HG03354 (cell line): ENCODE measurements at regions not wholly inside any gene's neighbourhood (a gene's known extent, or its start where the extent isn't known, plus 50 kb on each side); places are given as distances from the start of the nearest gene placed in this dataset.
"Not testable (repeated sequence)": the region's sequence is repeated elsewhere in the genome, so short reads cannot be mapped to it uniquely, and the experiment has no call there.

Experiments used
- ATAC-seq: cut with Tn5 transposase; IDR thresholded peaks from one replicate; pipeline ENCODE4 v1.9.1; 2021; ENCODE audit warnings: mild to moderate bottlenecking; ENCODE audit not compliant: unreplicated experiment, poor library complexity, severe bottlenecking

DNA sequence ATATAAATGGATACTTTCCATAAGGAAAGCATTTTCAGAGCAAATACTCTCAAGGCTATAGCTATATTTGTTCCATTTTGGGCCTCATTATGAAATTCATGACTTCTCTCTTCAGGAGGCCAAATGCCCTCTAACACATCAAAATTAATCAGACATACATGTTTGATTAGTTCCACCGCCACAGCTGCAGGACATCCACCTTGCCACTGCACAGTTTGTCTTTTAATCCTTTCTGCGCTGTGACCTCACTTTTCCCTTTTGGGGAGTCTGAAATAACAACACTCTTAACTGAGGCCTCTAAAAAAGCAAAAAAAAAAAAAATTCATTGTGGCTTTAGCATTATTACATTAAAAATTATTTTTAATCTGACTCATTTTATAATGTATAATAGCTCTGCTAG is 279.1 kb upstream of the CDH12 start:
- no peak for ATAC-seq

DNA sequence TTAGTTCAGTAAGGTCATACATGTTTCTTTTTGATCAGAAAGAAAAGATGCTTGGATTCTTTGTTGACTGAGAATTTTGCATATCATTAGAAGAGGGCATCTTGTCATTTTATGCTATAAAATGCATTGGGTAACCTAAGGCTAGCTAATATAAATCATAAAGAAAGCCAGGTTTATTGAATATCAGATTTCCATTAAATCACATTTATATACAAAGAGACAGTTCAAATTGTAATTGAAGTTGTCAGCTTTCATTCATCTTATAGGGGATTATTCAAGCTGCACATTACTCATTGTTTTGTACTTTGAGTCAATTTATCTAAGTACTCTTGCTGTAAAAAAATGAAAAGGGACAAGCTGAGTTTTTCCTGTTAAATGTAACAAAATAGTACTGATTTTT is 259.1 kb upstream of the CDH12 start:
- ATAC-seq = no peak

DNA sequence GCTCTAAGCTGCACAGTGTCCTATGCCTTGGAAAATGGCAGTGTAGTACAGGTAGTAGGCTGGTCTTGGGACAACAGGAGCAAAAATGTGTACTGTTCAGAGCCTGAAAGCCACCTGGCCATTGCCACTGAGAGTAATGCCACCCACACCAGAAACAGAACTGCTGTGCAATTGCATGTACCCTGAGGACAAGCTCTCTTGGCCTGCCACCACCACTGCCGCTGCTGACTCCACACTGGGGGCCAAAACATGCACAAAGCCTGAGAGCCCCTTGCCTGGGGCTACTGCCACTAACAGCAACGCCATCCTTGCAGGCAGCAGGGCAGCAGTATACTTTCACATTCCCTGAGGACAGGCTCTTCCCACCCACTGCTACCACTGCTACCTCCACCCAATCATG is 251.9 kb upstream of the CDH12 start:
- ATAC-seq = no peak

DNA sequence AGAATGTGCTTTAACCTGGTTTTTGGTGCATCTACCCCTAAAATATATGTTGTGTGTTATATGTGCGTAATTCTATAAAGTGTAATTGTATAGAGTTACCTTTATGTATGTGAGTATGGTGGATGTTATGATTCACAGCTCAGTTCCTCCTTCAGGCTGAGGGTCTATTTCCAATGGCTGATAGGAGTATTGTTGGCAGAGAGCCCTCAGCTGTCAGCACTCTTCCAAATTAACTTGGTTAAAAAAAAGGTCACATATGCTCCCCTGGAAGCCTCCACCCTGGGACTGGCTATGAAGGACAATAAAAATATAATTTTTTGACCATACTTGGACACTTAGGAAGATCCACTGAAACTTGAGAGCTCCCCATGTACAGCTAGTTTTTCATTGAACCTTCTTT is 250.4 kb upstream of the CDH12 start:
- ATAC-seq = no peak

DNA sequence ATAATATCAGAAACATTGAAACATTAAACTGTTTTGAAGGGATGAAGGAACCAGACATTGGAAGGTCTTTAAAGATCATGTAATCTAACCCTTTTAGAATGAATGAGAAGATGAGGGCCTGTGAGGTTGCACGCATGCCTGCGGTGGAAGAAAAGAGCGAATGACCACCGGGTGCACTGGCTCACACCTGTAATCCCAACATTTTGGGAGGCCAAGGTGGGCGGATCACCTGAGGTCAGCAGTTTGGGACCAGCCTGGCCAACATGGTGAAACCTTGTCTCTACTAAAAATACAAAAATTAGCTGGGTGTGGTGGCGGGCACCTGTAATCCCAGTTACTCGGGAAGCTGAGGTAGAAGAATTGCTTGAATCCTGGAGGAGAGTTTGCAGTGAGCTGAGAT is 242.3 kb upstream of the CDH12 start:
- ATAC-seq = not testable (repeated sequence)

DNA sequence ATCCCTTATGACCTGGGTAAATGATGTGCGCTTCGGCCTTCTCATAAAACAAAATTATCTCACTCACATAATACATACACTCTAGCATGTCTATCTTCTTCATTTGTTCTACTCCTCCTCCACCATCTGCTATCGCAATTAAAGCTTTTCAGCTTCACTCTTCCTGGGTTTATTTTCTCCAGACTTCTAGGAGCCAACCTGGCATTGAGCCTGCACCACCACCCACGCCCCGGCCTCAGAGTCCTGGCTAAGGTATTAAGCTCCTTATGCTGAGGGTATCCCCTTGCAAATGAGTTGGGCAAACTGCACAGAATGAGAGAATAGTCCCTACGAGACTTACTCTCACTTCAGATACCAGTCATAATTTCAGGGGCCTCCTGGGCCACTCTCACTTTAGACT is 236.1 kb upstream of the CDH12 start:
- no peak for ATAC-seq

DNA sequence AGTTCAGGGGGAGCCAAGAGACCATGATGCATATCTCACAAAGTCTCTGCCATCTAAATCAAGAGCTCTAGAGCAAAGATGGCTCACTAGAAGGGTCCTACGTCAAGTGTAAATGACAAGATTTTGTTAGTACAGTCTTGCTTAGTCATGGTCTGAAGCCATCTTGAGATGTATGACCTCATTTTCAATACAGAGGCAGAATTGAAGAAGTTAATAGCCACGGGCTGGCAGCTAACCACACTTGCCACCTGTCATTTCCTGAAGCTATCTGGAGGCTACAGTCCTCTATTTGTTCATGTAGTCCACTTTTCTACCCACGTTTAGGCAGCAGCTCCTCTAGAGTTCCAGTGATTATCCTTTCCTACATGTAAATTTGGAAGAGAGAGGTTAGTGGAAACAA is 231.7 kb upstream of the CDH12 start:
- ATAC-seq = peak; percentile 51

DNA sequence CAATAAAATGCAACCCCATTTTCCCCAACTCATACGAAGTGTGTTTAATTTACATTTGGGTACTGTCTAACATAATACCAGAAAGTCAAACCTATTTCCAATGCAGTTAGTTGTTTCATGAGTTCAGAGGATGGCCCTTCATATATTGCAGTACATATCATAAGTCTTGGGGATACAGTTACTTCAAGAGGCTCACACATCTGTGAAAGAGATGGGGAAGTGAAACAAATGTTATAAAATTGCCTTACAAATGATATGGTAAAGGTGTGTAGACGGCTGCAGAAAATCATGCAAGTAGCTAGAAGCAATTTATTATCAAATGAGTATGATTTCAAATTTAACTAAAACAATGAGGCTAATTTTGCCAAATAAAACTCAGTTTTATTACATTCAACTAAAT is 219.0 kb upstream of the CDH12 start:
- peak; percentile 67 for ATAC-seq

DNA sequence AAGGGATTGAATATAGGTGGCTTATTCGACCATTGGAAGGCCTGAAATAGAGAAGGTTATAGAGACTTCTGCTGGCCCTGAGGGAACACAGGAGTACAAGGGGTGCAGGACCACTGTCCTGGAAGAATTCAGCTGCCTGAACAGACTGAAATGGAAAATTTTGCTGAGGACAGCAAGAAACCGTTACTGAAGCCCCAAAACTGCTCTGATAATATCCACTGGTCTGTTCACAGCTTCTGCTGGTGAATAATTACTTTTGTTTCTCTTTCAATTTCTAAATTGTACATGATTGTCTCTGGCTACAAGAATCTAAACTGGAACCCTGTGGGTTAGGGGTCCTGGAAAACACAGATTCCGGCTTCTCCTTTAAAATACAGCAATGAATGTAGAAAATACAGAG is 218.5 kb upstream of the CDH12 start:
- ATAC-seq = peak; percentile 64

DNA sequence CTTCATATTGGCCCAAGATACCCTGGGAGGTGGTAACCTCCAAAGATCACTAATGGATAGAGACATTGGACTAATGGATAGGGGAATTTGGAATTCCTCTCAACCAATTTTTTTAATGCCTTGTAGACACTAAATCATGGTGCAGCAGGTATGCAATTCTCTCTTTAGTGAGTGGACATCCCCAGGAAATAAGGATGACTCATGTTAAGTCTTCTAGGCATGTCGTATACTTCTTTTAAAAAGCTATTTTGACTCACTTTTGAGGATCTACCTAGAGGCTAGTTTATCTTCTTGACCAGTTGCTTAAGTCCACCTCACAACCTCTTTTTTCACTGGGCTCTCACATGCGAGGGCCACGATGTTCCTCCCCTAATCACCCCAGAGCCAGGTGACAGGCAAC is 211.6 kb upstream of the CDH12 start:
- no peak for ATAC-seq

DNA sequence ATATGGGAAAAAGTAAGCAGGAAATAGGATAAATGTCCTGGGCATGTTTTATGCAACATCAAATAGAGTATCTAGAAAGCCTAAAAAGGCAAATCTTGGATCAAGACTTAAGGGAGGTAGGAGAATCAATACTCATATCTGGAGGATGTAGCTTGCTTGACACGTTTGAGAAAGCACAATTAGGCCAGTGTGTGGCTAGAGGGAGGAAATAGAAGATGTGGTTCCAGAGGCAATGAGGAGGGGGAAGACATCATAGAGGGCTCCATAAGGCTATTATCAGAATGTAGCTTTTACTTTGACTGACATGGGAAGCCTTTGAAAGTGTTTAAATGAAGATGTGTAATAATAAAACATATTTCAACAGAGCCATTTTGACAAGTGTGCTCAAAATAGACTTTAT is 200.7 kb upstream of the CDH12 start:
- ATAC-seq = no peak

DNA sequence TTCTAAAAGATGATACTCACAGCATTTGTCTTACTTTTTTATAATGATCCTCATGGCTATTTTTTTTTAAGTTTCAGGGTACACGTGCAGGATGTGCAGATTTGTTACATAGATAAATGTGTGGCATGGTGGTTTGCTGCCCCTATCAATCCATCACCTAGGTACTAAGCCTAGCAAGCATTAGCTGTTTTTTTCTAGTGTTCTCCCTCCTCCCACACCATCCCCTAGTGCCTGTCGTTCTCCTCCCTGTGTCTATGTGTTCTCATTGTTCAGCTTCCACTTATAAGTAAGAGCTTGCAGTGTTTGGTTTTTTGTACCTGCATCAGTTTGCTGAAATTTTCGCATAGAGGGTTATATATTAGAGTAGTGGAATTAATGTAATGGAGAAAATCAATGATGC is 189.1 kb upstream of the CDH12 start:
- no peak for ATAC-seq

DNA sequence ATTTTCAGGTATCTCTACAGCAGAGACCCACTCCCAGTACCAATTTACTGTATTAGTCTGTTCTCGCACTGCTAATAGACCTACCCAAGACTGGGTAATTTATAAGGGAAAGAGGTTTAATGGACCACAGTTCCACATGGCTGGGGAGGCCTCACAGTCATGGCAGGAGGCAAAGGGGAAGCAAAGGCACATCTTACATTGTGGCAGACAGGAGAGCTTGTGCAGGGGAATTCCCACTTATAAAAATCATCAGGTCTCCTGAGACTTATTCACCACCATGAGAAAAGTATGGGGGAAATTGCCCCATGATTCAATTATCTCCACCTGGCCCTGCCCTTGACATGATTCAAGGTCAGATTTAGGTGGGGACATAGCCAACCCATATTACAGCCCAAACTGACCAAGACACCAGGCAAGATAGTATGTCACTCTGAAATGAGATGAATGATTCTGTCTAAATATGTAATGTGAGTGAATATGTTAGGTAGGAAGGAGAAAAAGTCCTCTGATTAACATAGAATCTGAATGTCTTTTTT is 182.5 kb upstream of the CDH12 start:
- no peak for ATAC-seq

DNA sequence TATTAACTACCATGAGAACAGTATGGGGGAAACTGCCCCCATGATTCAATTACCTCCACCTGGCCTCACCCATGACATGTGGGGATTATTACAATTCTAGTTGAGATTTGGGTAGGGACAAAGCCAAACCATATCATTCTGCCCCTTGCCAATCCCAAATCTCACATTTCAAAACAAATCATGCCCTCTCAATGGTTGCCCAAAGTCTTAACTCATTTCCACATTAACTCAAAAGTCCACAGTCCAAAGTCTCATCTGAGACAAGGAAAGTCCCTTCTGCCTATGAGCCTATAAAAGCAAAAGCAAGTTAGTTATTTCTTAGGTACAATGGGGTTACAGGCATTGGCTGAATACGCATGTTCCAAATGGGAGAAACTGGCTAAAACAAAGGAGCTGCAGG is 180.7 kb upstream of the CDH12 start:
- no peak for ATAC-seq

DNA sequence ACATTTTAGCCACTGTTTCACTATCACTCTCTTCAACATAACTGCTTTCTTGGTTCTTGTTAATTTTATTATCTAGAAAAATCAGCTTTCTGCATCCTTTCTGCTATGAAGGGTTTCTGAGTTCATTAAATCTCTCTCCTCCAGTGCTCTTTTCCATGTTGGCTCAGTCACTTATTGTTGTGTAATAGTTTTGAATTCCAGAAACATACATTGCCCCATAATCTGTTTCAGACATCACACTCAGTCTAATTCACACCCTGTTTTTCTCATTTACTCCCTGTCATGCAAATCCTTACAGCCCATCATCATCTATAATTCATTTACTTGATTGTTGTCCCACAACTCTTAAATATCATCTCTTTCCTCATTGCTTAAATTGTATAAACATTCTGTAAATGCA is 176.1 kb upstream of the CDH12 start:
- ATAC-seq = no peak

DNA sequence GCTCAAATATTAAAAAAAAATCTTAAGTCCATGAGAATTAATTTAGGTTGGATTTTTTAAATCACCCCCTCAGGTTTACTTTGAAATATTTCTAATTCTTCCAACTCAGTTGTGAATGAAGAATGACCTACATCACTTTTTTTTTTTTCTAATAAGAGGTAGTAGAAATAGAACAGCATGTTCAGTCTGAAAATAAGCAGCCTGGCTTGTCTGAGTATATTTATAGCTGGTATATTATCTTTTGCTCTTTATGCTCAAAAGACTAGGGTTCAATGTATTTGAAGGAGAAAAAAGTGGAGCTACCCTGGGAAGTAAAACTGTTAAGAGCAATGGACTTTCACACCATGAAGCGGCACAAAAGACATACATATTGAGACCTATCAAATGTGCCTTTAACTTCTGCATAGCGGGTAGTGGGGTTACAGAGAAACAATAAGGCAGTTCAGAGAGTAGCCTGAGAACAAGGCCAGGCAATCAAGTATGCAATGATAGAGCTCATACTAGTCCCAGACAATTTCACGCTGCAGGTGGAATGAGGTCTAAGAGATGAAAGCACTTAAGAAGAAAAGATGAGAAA is 175.4 kb upstream of the CDH12 start:
- no peak for ATAC-seq

DNA sequence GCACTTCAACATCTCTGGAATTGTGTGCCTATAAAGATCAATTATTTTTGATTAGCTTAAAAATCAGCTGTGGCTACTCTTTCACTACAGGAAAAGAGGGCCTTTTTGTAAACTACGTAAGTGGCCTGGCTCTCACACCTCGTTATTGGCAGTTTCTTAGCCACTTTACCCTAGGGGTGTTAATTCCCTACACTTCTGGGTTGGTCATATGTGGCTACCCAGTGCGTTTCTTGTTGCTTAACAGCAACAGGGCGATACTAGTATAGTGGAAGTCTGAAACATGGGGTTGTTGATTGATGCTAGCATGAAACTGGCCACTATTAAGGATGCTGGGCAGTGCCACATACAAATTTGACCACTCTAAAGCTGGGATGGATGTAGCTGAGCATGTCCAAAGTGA is 174.7 kb upstream of the CDH12 start:
- ATAC-seq = no peak

DNA sequence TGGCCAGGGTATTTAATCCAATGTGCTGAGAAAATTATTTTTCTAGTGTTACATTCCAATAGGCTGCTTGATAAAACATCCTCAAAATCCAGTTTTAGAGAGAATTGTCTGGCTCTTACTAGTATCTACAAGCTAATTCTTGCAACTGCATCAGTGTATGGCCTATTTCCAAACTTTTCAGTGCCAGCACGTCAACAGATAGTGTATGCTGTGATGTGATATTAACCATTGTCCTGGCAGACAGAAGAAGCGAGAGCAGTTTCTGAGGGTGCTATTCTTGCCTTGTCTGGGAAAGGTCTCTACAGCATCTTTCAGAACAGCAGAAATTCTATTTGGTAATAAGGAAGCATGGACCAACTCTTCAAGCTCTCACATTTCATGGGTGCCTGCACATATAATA is 174.2 kb upstream of the CDH12 start:
- ATAC-seq = no peak

DNA sequence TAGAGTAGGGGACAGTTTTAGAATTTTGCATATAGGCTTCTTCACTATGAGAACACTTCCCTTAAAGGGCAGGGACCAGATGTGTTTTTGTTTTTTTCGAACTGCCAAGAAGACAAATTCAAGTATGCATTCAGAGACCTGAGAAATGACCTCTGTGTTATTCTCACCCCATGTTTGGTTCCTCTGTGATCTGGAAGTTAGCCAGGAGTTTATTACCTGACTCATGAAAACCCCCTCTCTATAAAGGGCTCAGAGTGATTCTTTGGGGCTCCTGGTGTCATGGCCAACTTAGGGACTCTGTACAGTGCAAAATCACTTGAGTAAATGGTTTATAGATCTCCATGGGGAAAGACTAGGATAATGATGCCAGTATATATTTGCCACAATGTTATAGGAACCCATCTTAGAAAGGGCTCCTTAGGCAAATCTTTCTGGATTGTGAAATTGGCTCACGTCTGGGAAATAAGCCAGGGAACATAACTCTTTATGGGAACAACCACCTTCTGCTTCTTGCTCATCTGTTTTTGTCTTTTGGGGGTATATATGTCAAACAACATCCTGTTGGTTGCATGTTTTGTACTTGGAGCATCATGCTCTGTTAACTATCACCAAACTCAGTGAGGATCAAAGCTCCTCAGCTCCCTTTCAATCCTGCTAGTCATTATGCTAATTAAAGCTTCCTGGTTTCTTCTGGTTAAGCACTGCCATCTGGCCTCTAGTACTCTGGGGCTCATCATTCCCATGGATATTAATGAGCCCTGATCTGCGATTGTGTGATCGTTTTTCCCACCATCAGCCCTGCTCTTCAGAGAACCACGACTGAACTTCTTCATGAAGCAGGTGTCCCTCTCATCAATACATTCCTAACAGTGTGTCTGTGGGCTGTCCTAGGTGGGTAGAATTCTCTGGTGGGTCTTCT is 173.4 kb upstream of the CDH12 start:
- no peak for ATAC-seq

DNA sequence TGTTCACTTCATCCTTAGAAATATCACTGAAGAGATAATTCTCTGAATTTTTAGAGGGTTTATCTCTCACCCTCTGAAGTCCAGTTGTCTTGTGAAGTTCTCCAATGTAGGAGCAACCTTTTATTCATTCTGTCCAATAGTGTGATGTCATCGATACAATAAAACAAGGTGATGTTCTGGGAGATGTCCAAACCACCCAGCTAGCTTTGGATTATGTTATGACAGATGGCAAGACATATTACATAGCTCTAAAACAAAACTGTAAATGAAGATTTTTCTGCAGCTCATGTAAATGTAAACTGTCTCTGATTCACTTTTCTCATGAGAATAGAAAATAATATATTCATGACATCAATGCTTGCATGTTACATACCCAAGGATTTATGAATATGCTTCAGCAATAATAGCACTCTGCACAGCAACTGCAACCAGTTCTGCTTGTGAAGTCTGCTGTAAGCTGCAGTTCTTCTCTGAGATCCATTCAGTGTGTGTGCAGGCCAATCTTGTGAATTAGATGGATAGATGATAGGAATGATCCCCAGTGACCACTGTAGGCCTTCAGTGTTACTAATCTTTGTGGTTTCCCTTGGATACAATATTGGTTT is 172.6 kb upstream of the CDH12 start:
- no peak for ATAC-seq

DNA sequence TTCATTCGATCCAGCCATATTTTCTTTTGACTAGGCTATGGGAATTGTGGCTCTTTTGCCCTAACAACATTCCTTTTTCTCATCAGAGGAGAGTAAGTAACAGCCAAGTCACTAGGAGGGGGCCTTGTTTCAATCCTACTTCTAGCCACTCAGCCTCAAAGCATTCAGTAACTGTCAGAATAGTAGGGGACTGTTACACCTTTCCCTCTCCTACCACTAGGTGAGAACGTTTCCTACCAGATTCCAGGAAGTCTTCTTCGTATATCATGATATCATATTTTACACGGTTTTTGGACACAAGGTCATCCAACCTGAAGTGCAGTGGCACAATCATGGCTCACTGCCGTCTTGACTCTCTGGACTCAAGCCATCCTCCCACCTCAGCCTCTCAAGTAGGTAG is 171.3 kb upstream of the CDH12 start:
- no peak for ATAC-seq
